ENCODE measurements at regions not wholly inside any gene's neighbourhood (a gene's known extent, or its start where the extent isn't known, plus 50 kb on each side); places are given as distances from the start of the nearest gene placed in this dataset.

DNA sequence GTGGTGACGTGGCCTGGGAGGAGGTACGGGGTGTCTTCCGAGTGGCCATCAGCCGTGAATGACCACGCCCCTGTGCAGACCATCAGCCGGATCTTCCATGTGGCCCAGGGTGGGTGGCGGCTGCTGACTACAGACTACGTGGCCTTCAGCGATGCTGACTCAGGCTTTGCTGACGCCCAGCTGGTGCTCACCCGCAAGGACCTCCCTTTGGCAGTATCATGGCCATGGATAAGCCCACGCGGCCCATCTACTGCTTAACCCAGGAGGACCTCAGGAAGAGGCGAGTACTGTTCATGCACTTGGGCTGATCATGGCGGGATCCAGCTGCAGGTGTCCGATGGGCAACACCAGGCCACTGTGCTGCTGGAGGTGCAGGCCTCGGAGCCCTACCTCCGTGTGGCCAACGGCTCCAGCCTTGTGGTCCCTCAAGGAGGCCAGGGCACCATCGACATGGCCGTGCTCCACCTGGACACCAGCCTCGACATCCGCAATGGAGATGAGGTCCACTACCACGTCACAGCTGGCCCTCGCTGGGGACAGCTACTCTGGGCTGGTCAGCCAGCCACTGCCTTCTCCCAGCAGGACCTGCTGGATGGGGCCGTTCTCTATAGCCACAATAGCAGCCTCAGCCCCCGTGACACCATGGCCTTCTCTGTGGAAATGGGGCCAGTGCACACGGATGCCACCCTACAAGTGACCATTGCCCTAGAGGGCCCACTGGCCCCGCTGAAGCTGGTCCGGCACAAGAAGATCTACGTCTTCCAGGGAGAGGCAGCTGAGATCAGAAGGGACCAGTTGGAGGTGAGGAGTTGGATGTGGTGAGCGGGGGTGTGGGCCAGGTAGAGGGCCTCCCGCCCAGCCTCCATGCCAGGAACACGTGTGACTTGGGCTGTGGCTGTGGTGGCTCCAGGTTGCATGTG lies 178.4 kb downstream of the TBC1D2B start:
- TF ChIP-seq POLR2AphosphoS5 (IDR thresholded peaks at IDR 0.05) (no peak), MXI1 (conservative IDR thresholded peaks at IDR 0.05; ENCODE audit: poor library complexity, severe bottlenecking) (no peak), EZH2 (IDR thresholded peaks at IDR 0.05; ENCODE audit: borderline replicate concordance, insufficient read depth, low read length, poor library complexity, severe bottlenecking) (no peak), EP300 (conservative IDR thresholded peaks at IDR 0.05; ENCODE audit: poor library complexity, severe bottlenecking) (no peak), SMC3 (conservative IDR thresholded peaks at IDR 0.05; ENCODE audit: poor library complexity) (no peak), TAF1 (IDR thresholded peaks at IDR 0.05; ENCODE audit: low read depth) (no peak)
- TF ChIP-seq, protein P1, sequence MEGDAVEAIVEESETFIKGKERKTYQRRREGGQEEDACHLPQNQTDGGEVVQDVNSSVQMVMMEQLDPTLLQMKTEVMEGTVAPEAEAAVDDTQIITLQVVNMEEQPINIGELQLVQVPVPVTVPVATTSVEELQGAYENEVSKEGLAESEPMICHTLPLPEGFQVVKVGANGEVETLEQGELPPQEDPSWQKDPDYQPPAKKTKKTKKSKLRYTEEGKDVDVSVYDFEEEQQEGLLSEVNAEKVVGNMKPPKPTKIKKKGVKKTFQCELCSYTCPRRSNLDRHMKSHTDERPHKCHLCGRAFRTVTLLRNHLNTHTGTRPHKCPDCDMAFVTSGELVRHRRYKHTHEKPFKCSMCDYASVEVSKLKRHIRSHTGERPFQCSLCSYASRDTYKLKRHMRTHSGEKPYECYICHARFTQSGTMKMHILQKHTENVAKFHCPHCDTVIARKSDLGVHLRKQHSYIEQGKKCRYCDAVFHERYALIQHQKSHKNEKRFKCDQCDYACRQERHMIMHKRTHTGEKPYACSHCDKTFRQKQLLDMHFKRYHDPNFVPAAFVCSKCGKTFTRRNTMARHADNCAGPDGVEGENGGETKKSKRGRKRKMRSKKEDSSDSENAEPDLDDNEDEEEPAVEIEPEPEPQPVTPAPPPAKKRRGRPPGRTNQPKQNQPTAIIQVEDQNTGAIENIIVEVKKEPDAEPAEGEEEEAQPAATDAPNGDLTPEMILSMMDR (IDR thresholded peaks at IDR 0.05; ENCODE audit: poor library complexity, severe bottlenecking), result no peak
- TF ChIP-seq, protein P2, sequence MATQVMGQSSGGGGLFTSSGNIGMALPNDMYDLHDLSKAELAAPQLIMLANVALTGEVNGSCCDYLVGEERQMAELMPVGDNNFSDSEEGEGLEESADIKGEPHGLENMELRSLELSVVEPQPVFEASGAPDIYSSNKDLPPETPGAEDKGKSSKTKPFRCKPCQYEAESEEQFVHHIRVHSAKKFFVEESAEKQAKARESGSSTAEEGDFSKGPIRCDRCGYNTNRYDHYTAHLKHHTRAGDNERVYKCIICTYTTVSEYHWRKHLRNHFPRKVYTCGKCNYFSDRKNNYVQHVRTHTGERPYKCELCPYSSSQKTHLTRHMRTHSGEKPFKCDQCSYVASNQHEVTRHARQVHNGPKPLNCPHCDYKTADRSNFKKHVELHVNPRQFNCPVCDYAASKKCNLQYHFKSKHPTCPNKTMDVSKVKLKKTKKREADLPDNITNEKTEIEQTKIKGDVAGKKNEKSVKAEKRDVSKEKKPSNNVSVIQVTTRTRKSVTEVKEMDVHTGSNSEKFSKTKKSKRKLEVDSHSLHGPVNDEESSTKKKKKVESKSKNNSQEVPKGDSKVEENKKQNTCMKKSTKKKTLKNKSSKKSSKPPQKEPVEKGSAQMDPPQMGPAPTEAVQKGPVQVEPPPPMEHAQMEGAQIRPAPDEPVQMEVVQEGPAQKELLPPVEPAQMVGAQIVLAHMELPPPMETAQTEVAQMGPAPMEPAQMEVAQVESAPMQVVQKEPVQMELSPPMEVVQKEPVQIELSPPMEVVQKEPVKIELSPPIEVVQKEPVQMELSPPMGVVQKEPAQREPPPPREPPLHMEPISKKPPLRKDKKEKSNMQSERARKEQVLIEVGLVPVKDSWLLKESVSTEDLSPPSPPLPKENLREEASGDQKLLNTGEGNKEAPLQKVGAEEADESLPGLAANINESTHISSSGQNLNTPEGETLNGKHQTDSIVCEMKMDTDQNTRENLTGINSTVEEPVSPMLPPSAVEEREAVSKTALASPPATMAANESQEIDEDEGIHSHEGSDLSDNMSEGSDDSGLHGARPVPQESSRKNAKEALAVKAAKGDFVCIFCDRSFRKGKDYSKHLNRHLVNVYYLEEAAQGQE (IDR thresholded peaks at IDR 0.05; ENCODE audit: borderline replicate concordance), result no peak

Data from neural cell (in vitro differentiated cells).